GM18951 (cell line): ENCODE measurements at regions not wholly inside any gene's neighbourhood (a gene's known extent, or its start where the extent isn't known, plus 50 kb on each side); places are given as distances from the start of the nearest gene placed in this dataset.

Experiments
- POLR2A ChIP-seq: IDR thresholded peaks from 4 replicates; pipeline ENCODE4 v1.6.1; 2011; ENCODE audit warnings: mild to moderate bottlenecking; ENCODE audit not compliant: insufficient read length, insufficient read depth; ENCODE audit errors: extremely low read depth
- in situ Hi-C: fragments of 300-500 bp; cut with MboI; formaldehyde crosslinking; loops from one replicate; pipeline ENCODE4 v1.12.0; 2022; ENCODE audit warnings: low sequenced_read_pairs, mixed read lengths, inconsistent platforms; ENCODE audit not compliant: unreplicated experiment

DNA sequence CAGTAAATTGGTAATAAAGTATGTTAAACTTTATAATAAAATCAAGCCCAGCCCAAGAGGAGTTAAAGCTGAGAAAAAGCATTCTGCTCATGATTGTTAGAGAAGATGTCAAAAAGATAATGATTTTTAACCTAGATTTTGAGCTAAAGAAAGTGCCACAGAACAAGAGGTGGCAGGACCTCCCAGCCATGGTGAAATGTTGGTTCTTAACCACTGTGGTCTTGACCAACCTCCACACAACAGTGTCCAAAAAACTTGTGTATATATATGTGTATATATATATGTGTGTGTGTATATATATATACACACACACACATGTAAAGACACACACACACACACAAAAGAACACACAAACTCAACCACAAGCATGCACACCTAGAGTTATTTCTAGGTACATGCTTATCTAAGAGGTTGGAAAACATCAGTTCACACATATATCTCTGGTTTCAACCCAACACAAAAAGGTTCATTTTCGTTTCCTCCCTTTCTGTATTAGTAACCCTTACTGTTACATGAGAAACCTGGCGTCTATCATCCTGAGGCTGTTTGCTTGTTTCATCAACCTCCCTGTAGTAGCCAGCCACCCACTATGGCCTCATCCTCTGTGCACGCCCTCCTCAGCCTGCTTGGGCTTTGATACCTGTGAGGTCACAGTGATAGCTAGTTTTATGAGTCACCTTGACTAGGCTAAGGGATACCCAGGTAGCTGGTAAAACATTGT, 631.8 kb upstream of the ID2 start:
- TF ChIP-seq POLR2A: no peak
- in situ Hi-C loops: no loop called here

DNA sequence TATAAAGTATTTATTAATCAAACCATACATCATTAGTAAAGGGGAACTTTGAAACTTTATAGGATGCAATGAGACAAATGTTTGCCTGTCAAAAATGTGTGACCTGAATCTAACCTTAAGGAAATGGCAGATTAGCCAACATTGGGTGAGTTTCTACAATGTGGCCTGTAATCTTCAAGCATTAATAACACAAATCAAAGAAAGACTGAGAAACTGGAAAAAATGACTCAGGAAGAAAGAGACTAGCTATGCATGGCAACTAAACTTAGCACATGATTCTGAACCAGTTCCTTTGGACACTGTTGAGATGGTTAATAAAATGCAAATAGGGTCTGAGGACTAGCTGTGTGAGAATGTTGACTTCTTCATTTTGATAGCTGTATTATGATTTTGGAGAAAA, 628.6 kb upstream of the ID2 start:
- TF ChIP-seq POLR2A: no peak
- in situ Hi-C loops: no loop called here

DNA sequence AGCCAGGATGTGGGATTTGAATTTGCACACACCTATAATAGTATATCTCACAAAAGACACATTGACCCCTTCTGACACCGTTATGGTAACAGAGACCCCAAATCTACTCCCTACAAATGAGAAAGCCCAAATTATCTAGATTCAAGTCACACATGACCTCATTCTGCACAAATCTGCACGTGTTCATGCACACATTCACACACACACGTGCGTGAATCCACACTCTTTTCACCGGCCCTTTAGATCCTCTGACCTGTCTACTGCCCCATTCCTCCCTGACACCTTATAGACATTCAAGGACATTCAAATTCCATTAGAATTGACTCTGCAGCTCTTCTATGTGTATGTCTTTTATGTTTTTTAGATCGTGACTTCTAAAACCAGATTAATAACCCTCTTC, 627.8 kb upstream of the ID2 start:
- in situ Hi-C loops: no loop called here
- no peak for TF ChIP-seq POLR2A

DNA sequence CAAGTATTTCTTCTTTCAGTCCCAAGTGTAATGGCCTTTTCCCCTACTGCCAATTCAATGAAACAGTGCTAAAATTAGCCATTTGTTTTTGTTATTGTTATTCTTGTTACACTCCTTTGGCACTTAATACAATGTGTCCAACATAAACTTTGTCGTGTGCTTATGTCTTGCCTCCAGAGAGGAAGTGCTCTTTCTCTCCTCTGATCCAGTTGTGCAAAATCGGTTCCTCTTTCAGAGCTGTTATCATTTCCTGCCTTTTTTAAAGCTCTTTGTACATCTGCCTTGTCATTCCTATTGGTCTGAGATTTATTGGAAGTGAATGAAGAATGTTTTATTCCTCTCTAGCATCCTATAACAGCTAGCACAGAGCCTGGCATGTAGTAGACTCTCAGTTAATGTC, 623.2 kb upstream of the ID2 start:
- TF ChIP-seq POLR2A: no peak
- in situ Hi-C loops: no loop called here

DNA sequence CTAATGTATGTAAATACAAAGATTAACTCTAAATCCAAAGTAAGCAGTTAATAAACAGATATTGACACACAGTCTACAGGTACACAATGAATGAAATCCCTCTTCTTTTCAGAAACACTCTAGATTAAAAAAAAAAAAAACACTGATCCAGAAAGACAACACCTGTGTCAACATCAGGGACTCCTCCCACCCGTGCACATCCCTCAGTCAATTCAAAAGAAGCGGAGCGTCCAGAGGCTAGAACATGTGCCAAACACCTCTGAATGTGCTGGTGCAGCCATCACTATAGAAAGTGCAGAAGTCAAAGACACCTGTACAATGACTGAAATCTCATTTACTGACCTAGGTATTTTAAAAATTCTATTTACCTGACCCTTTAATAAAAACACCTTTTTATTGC, 622.6 kb upstream of the ID2 start:
- in situ Hi-C loops: no loop called here
- no peak for TF ChIP-seq POLR2A

DNA sequence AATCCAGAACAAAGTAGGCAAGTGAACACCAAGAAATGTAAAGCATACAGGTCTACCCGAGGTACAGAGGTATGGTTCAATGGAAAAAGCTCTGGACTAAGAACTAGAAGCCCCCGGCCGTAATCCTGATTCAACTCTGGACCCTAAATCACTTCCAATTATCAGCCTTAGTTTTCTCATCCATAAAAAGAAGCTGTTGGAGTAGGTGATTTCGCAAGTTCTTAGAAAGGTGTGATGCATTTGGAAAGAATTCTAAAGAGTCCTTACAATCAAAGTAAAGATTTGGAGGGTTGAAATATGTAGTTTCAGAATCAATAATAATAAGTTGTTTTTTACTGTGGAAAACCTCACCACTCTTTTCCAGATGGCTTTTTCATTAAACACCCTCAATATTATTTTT, 622.1 kb upstream of the ID2 start:
- in situ Hi-C loops: no loop called here
- no peak for TF ChIP-seq POLR2A

DNA sequence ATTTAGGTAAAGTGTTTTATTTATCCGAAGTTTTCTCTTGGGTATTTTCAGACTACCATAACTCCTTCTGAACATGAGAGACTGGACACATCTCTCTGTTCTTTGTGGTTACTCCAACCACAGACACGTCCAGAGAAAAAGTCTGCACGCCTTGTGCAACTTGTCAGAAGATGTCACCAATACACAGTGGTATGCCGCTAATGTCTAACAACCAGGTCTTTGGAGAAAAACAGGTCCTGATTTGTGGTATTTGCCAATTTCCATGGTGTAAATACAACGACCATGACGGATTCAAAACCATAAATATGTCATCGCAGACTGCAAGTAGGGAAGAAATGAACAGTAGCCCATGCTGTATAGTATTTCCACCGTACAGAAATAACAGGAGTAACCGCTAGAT, 620.6 kb upstream of the ID2 start:
- TF ChIP-seq POLR2A: no peak
- in situ Hi-C loops: no loop called here

DNA sequence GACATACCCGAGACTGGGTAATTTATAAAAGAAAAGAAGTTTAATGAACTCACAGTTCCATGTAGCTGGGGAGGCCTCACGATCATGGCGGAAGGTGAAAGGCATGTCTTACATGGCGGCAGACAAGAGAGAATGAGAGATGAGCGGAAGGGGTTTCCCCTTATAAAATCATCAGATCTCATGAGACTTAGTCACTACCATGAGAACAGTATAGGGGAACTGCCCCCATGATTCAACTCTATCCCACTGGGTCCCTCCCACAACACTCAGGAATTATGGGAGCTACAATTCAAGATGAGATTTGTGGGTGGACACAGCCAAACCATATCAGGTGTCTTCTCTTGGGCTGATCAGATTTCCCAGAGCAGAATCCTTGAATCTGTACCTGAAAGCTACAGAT, 617.3 kb upstream of the ID2 start:
- in situ Hi-C loops: no loop called here
- TF ChIP-seq POLR2A: no peak

DNA sequence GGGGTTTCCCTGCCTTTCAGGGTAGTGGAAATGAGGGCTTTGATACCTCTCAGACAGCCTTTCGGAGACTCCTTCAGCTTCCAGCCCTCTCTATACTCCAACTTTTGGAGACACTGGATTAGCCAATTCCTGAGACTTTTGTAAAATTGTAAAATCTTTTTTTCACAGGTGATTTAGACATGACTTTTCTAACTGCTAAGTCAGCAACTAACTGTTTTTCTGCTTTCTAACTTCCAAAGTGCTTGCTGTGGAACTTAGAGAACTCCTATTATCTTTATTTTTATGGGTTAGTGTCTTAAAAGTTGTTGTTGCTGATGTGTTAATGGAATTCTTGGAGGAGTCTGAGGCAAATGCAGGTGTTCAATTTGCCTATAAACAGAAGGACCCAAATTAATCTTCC, 616.7 kb upstream of the ID2 start:
- TF ChIP-seq POLR2A: no peak
- in situ Hi-C loops: no loop called here

DNA sequence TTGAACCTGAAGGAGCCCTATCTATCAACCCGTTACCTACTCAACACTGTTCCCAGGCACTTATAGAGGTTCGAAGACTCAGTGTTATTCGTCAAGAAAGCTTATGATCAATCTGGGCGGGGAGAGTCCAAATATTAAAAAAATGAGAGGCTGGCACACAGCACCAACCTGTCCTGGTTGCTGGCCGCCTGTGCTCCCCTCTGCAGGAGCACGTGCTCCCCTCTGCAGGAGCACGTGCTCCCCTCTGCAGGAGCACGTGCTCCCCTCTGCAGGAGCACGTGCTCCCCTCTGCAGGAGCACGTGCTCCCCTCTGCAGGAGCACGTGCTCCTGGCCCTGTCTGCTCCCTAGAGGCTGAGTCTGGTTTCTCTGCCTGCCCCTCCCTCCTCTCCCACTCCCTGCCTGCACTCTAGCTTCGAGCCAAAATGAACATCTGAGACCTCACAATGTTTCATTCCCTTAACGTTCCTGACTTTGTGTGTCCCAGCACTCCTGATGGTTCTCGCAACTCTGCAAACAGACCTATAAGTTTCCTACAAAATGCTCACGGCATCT, 614.0 kb upstream of the ID2 start:
- in situ Hi-C loops: no loop called here
- TF ChIP-seq POLR2A: no peak

DNA sequence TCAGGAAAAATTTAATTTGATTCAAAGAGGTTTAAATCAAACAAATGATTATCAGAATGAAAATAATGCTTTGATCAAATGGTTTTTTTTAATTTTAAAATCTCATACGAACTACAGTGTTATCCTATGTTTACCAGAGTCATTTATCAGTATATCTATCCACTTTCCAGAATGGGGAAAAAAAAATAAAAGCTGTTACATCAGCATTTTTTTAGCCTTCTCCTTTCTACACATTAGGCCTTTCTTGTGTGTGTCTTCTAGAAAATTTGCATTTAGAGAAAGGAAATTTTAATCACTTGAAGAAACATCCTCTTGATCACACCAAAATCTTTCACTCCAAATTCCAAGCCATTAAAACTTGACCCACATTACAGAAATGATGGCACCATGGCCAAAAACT, 608.9 kb upstream of the ID2 start:
- TF ChIP-seq POLR2A: no peak
- in situ Hi-C loops: no loop called here

DNA sequence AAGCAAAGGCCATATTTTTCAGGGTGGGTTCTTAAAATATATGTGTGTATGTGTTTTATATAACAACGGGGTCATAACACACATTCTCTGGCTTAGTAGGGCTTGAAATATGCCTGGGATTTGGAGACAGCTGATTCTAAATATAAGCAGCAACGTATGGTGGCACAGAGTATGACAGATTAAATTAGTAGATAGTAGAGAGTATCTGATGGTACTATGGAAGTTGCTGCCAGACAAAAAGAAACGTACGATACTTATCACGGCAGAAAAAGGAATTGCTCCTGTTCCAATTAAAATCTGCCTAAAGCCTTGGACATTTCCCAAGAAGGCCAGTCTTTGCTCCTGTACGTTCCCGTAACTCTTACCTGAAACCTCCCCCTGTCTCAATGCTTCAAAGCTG, 607.9 kb upstream of the ID2 start:
- in situ Hi-C loops: no loop called here
- no peak for TF ChIP-seq POLR2A

DNA sequence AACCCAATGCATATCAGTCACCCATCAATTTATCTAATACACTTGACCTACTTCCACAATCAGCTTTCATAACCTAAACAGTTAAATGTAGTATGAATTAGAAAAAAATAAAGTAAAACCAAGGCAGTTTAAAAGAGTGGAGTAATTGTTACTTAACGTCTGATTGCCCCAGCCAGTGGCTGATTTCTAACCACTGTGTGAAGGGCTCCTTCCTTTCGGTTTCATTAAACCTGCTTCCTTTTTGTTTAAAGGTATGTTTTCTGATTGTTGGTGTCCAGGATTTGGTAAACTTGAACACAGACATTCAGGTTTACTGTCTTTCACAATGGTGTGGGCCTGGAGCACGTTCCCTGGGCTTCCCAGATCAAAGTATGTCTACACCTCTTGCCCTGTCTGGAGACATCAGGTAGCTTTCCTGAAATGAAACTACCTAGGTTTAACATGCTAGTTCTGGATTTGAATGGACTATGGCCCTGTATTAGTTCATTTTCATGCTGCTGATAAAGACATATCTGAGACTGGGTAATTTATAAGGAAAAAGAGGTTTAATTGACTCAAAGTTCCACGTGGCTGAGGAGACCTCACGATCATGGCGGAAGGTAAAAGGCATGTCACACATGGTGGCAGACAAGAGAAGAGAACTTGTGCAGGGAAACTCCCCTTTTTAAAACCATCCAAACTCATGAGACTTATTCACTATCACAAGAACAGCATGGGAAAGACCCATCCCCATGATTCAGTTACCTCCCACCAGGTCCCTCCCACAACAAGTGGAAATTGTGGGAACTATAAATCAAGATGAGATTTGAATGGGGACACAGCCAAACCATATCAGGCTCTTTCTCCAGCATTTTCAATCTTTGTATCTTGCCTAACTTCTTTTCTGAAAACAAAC, 605.2 kb upstream of the ID2 start:
- TF ChIP-seq POLR2A: no peak
- in situ Hi-C loops: no loop called here

DNA sequence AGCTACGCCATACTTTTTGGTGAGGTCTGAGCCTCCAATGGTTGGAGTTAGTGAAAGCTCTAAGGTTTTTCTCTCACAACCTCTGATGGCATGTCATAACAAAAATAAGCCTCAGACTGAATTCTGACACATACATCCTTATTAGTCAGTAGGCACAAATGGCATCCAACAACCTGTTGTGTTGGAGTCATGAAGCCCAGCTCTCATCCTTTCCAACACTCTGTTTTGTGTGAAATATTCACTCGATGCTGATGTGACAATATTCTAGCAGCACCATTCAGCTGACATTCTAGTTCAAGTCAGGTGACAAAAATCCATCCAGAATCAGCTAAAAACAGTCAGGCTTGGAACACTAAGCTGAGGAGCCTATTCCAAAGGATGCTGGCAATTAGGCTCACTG, 603.2 kb upstream of the ID2 start:
- no peak for TF ChIP-seq POLR2A

More for the DNA sequence above, 603.2 kb upstream of the ID2 start:
- in situ Hi-C loops: no loop called here
